BJ (cell line): ENCODE measurements at regions not wholly inside any gene's neighbourhood (a gene's known extent, or its start where the extent isn't known, plus 50 kb on each side); places are given as distances from the start of the nearest gene placed in this dataset.

Experiments used
- CTCF ChIA-PET: fragments of 350-600 bp; formaldehyde crosslinking; extraction: SDS; loops from one replicate; lab custom pipeline; 2021; ENCODE audit warnings: antibody characterized with exemption, inconsistent platforms; lab: Yijun Ruan, JAX
- POLR2A ChIA-PET: fragments of 300-600 bp; sonication (Branson Sonifier 250); formaldehyde crosslinking; extraction: SDS; loops from one replicate; lab custom pipeline; 2021; ENCODE audit warnings: antibody characterized with exemption; lab: Charles Lee
- DNase-seq: peaks from one replicate; pipeline ENCODE4 v3.0.0-alpha.2; 2011; ENCODE audit warnings: low read depth
- H3K27me3 ChIP-seq: 2 replicates; pipeline ENCODE4 v1.6.0; 2011; ENCODE audit warnings: low read length; ENCODE audit not compliant: control insufficient read depth, insufficient read depth
- H3K36me3 ChIP-seq: 2 replicates; pipeline ENCODE4 v1.5.1; 2011; ENCODE audit warnings: low read length; ENCODE audit not compliant: control insufficient read depth, insufficient read depth
- H3K4me3 ChIP-seq: 2 replicates; pipeline ENCODE4 v1.5.1; 2011; ENCODE audit warnings: low read depth, mild to moderate bottlenecking, control low read depth, low read length
- TF ChIP-seq, protein P1 (sequence below): IDR thresholded peaks from 2 replicates; pipeline ENCODE4 v1.5.1; 2011; ENCODE audit warnings: low read depth, mild to moderate bottlenecking, control low read depth, inconsistent platforms, low read length, moderate library complexity; ENCODE audit not compliant: insufficient read depth

- H3K27me3 ChIP-seq, result no peaks in the 10 kb centered on the region
- H3K4me3 ChIP-seq, result no peak overlapping the region
- ChIA-PET CTCF (no interaction called here), POLR2A (no interaction called here)
- no peaks in the 10 kb centered on the region for H3K36me3 ChIP-seq
- no peak for DNase-seq
- TF ChIP-seq, protein P1, sequence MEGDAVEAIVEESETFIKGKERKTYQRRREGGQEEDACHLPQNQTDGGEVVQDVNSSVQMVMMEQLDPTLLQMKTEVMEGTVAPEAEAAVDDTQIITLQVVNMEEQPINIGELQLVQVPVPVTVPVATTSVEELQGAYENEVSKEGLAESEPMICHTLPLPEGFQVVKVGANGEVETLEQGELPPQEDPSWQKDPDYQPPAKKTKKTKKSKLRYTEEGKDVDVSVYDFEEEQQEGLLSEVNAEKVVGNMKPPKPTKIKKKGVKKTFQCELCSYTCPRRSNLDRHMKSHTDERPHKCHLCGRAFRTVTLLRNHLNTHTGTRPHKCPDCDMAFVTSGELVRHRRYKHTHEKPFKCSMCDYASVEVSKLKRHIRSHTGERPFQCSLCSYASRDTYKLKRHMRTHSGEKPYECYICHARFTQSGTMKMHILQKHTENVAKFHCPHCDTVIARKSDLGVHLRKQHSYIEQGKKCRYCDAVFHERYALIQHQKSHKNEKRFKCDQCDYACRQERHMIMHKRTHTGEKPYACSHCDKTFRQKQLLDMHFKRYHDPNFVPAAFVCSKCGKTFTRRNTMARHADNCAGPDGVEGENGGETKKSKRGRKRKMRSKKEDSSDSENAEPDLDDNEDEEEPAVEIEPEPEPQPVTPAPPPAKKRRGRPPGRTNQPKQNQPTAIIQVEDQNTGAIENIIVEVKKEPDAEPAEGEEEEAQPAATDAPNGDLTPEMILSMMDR, result no peak
Observed at GRCh38 chr5:133697536-133698258, 85.4 kb upstream of the FSTL4 start.

DNA sequence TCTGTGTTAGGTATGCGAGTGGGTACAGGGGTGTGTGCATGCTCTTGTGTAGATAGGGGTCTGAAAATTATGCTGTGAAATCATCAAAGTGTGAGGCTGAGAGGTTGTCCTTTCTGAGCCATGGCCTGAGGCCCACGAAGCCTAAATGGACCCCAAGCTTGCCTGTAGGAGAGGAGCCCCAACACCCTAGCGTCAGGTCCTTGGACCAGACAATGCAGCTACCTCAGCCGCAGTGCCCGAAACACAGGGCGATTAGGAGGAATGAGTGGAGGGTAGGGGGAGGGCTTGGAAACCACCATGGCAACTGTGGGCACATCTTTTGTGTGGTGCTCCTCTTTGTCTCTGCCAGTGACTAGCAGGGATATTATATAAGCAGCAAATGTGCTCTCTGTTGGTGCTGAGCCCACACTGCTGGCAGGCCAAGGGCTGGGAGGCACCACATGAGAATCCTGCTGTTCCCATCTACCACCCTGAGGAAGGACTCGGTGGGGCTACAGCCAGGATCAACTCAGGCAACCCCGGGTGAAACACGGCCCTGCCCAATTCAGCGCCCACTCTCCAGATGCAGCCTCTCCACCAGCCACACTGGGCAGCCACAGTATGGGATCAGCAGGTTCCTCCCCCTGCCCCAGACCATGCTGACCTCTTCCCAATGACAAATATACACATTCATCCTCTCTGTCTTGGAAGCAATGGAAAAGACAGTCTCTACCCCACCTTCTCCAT lies 84.6 kb upstream of the FSTL4 start:
- ChIA-PET POLR2A (no interaction called here), CTCF (no interaction called here)
- no peak for DNase-seq
- TF ChIP-seq, protein P1, result no peak
- Histone ChIP-seq H3K36me3 (no peaks in the 10 kb centered on the region), H3K27me3 (no peaks in the 10 kb centered on the region), H3K4me3 (no peak overlapping the region)

GRCh38 chr5:133696006-133696584 lies 83.8 kb upstream of the FSTL4 start:
- ChIA-PET CTCF (no interaction called here), POLR2A (no interaction called here)
- no peak for DNase-seq
- Histone ChIP-seq H3K27me3 (no peaks in the 10 kb centered on the region), H3K36me3 (no peaks in the 10 kb centered on the region), H3K4me3 (no peak overlapping the region)
- TF ChIP-seq, protein P1, result no peak

- DNase-seq, result no peak
- POLR2A ChIA-PET, result no interaction called here
- CTCF ChIA-PET, result no interaction called here
Observed at GRCh38 chr5:133694181-133694831, 82.0 kb upstream of the FSTL4 start.

More at GRCh38 chr5:133694181-133694831, 82.0 kb upstream of the FSTL4 start:
- Histone ChIP-seq H3K36me3 (no peaks in the 10 kb centered on the region), H3K4me3 (no peak overlapping the region), H3K27me3 (no peaks in the 10 kb centered on the region)
- TF ChIP-seq, protein P1, result no peak
